GM10266 (cell line): ENCODE measurements at regions not wholly inside any gene's neighbourhood (a gene's known extent, or its start where the extent isn't known, plus 50 kb on each side); places are given as distances from the start of the nearest gene placed in this dataset.

ENCODE experiments used
- DNase-seq: peaks from one replicate; pipeline ENCODE4 v3.0.0; 2012; ENCODE audit errors: extremely low spot score
- TF ChIP-seq, protein P1 (sequence below): IDR thresholded peaks from 2 replicates; pipeline ENCODE4 v1.5.1; 2012; ENCODE audit warnings: mild to moderate bottlenecking, low read depth; ENCODE audit not compliant: control insufficient read depth, insufficient read depth; ENCODE audit errors: missing control alignments

DNA sequence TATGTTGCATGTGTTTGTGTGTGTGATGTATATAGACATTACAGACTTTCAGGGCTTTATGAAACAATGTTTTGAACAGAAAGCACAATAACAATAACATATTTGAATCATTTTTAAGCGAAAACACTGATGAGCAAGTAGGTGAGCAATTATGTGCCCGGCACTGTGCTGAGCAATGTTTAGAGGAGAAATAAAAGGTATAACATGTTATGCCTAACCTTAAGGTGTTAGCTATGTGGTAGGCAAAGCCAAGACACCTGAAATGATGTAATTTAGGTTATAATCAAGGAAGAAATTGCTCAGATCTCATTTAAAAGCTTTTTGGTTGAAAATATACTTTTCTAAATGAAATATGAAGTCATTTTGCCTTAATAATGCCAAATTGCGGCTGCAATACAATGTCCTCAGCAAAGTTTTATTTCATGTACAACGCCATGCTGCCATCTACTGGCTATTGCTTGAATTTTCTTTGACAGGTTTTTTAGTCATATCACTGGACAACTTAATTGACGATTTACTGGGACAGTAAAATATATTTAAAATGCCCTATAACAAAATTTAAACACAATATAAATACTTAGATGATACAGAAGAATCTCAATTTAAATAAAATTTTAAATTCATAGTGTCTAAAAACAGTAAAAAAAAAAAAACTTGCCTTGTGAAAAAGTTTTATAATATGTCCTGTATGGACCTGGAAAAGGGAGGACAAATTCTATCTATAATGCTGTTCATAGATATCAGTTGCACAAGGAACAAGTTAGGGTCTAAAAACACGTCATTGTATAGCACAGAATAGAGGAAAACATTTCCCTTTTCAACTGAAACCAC is 131.1 kb upstream of the CDK1 start:
- peak; percentile 32 for DNase-seq
- TF ChIP-seq, protein P1, sequence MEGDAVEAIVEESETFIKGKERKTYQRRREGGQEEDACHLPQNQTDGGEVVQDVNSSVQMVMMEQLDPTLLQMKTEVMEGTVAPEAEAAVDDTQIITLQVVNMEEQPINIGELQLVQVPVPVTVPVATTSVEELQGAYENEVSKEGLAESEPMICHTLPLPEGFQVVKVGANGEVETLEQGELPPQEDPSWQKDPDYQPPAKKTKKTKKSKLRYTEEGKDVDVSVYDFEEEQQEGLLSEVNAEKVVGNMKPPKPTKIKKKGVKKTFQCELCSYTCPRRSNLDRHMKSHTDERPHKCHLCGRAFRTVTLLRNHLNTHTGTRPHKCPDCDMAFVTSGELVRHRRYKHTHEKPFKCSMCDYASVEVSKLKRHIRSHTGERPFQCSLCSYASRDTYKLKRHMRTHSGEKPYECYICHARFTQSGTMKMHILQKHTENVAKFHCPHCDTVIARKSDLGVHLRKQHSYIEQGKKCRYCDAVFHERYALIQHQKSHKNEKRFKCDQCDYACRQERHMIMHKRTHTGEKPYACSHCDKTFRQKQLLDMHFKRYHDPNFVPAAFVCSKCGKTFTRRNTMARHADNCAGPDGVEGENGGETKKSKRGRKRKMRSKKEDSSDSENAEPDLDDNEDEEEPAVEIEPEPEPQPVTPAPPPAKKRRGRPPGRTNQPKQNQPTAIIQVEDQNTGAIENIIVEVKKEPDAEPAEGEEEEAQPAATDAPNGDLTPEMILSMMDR: peak; percentile 66

DNA sequence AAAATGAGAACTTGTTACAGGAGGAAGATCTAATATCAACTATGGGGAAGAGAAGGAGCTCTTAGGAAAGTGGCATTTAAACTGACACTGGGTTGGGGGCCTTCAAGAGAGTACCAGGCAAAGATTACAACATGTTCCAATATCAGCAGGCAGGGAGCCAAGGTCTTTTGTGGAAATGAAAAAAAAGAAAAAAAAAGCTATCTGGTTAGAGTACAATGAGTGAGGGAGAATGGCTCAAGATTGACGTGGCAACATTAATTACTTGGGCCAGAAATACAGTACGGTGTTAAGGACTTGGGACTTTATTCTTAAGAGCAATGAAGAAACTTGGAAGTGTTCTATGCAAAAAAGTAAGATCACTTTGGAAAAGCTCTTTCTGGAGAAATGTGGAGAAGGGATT is 132.3 kb upstream of the CDK1 start:
- TF ChIP-seq, protein P1: no peak
- DNase-seq: no peak

DNA sequence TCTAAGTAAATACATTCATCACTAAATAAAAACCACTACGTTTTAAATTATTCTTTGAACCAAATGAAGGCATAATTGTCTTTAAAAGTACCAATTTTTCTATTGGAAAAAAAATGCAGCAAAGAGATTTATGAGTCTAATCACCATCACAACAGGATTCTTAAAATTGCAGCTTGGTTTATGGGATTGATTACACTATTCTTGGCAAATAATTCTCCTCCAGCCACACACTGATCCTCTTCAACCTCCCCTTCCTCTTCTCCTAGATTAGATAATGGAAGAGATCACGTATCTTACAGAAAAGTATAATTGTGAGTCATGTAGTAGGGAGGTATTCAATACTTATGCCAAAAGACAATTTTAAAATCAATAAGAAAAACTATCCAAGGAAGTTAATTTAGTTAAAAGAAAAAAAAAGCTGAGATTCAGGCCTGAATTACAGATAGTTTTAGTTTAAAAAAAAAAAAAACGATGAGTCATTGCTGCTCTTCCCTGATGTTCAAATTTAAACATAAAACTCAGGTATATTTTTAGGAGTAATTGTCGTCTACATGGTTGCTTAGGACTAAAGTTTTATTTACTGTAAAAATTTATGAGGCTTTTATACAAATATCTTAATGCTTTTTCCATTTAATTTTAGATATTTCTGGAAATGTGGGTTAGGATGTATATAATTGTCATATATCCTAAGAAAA is 133.7 kb upstream of the CDK1 start:
- DNase-seq: no peak
- TF ChIP-seq, protein P1: no peak

DNA sequence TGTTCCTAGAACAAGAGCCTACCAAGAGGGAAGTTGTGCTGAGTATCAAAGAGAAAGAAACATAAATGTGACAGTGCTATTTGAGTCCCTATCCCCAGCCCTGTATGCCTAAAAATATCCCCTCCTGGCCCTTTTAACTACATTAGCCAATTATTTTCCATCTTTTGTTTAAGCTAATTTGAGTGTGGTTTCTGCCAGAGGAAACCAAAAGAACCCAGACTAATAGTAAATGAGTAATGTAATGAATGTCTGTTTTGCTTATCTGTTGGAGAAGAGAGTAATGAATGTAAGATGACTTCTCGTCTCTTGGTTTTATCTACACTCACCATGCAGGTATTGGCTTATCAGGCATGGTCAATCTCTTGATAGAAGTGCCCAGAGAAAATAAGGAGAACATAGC is 134.4 kb upstream of the CDK1 start:
- no peak for DNase-seq

DNA sequence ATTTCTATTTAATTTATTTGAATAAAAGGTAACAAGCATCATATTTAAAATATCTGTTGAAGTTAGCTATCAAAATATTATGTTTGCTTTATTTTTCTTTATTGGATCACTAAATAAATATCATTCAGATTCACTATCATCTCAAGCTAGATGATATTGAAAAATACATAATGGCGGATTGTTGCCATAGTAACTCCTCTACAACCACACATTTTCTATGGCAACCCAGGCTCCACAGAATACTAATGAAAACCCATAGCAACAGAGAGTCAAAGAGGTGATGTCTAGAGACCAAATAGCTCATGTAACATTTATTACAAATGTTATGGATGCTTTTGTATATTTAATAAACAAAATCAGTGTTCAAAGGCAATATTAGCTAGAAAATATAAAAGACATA is 148.9 kb upstream of the CDK1 start:
- TF ChIP-seq, protein P1: no peak
- DNase-seq: no peak

More for the DNA sequence above, 134.4 kb upstream of the CDK1 start:
- TF ChIP-seq, protein P1: no peak

DNA sequence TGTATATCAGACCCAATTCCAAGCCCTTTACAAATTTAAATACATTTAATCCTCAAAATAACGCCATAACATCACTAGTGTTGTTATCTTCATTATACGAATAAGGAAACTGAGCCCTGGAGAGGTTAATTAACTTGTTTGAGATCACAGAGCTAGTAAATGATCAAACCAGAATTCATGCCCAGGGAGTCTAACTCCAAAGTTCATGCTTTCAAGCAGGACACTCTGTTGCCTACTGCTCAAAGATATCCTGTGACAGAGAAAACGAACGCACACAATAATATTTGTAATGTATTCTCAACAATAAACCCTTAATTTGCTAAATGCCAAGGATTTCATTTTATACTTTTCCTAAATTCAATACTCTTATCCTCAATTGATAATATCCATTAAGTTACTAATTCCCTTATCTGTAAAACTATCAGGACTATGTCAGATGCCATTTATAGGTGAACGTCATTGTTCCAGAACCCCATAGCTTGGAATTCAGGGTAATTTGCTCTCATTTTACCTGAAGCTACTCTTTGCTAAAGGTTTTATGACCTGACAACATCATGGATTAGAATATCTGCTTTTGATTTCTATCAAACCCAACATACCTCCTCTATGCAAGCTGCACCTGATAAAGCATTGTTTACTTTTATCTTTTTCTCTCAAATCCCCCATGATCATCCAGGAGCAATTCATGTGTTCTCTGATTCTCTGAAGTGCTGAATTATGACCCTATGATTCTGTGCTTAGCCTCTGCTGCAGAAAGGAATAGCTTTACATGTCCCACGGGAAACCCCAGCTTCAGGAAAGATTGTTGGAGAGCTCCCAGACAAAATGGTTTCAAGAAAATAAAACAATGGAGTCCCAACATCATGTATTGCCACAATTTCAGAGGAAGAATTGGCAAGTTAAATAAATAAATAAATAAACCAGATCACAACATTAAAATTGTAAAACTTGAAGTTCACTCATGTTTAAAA is 150.2 kb upstream of the CDK1 start:
- TF ChIP-seq, protein P1: no peak
- DNase-seq: no peak
